ENCODE measurements at regions not wholly inside any gene's neighbourhood (a gene's known extent, or its start where the extent isn't known, plus 50 kb on each side); places are given as distances from the start of the nearest gene placed in this dataset.

DNA sequence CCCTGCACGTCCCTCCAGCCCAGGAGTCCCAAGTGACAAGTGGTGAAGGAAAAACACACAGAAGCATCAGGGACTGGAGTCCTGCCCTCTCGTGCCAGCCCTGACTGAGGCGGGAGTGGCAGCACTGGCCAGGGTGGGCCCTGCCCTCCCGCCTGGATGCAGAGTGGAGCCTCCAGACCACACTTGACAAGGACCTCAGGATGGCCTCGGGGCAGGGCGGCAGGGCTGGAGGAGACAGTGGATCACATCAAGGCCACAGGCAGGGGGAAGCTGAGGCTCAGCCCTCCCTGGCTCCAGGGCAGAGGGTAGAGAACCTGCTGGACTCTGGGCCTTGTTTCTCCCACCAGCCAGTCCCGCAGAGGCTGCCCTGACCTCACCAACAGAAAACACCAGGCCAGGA lies 128.8 kb upstream of the CDH4 start:
- TF ChIP-seq, protein P1, sequence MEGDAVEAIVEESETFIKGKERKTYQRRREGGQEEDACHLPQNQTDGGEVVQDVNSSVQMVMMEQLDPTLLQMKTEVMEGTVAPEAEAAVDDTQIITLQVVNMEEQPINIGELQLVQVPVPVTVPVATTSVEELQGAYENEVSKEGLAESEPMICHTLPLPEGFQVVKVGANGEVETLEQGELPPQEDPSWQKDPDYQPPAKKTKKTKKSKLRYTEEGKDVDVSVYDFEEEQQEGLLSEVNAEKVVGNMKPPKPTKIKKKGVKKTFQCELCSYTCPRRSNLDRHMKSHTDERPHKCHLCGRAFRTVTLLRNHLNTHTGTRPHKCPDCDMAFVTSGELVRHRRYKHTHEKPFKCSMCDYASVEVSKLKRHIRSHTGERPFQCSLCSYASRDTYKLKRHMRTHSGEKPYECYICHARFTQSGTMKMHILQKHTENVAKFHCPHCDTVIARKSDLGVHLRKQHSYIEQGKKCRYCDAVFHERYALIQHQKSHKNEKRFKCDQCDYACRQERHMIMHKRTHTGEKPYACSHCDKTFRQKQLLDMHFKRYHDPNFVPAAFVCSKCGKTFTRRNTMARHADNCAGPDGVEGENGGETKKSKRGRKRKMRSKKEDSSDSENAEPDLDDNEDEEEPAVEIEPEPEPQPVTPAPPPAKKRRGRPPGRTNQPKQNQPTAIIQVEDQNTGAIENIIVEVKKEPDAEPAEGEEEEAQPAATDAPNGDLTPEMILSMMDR (conservative IDR thresholded peaks at IDR 0.05; ENCODE audit: low read length) = no peak
- TF ChIP-seq EZH2phosphoT487 (IDR thresholded peaks at IDR 0.05; ENCODE audit: borderline replicate concordance, low read depth, low read length) = no peak

Measured in OCI-LY7 (cell line).